Smooth muscle cell (in vitro differentiated cells): ENCODE measurements at regions not wholly inside any gene's neighbourhood (a gene's known extent, or its start where the extent isn't known, plus 50 kb on each side); places are given as distances from the start of the nearest gene placed in this dataset.
"Not testable (repeated sequence)": the region's sequence is repeated elsewhere in the genome, so short reads cannot be mapped to it uniquely, and the experiment has no call there.

ENCODE experiments used
- DNase-seq: peaks from one replicate; lab custom pipeline; 2025; ENCODE audit not compliant: unreplicated experiment; lab: John Stamatoyannopoulos, UW
- H2AFZ ChIP-seq: fragments of 200-600 bp; sonication (generic); 2 replicates; pipeline ENCODE4 v1.6.0; 2016; ENCODE audit warnings: antibody characterized with exemption, low read depth, mild to moderate bottlenecking
- H3F3A ChIP-seq: fragments of 200-600 bp; sonication (generic); 2 replicates; pipeline ENCODE4 v1.6.0; 2017; ENCODE audit warnings: antibody characterized with exemption, low read depth
- H3K27ac ChIP-seq: fragments of 200-600 bp; sonication (generic); 2 replicates; pipeline ENCODE4 v1.5.1; 2016; ENCODE audit warnings: low read depth, mild to moderate bottlenecking
- H3K27me3 ChIP-seq: fragments of 200-600 bp; sonication (generic); 2 replicates; pipeline ENCODE4 v1.6.1; 2016; ENCODE audit warnings: low read depth, mild to moderate bottlenecking
- H3K36me3 ChIP-seq: fragments of 200-600 bp; sonication (generic); 2 replicates; pipeline ENCODE4 v1.5.1; 2016; ENCODE audit warnings: low read depth
- H3K4me1 ChIP-seq: fragments of 200-600 bp; sonication (generic); 2 replicates; pipeline ENCODE4 v1.5.1; 2016; ENCODE audit warnings: low read depth
- H3K4me2 ChIP-seq: fragments of 200-600 bp; sonication (generic); 2 replicates; pipeline ENCODE4 v1.6.0; 2016; ENCODE audit warnings: mild to moderate bottlenecking
- H3K4me3 ChIP-seq: fragments of 200-600 bp; sonication (generic); 2 replicates; pipeline ENCODE4 v1.5.1; 2016; ENCODE audit warnings: mild to moderate bottlenecking
- H3K79me2 ChIP-seq: fragments of 200-600 bp; sonication (generic); 2 replicates; pipeline ENCODE4 v1.6.0; 2016; ENCODE audit warnings: low read depth, mild to moderate bottlenecking
- H3K9ac ChIP-seq: fragments of 200-600 bp; sonication (generic); 2 replicates; pipeline ENCODE4 v1.6.0; 2016; ENCODE audit warnings: low read depth
- H3K9me3 ChIP-seq: fragments of 200-600 bp; sonication (generic); replicated peaks from 2 replicates; pipeline ENCODE4 v1.5.1; 2016; ENCODE audit warnings: low read depth
- H4K20me1 ChIP-seq: fragments of 200-600 bp; sonication (generic); 2 replicates; pipeline ENCODE4 v1.6.0; 2016; ENCODE audit warnings: low read depth
- CTCF ChIP-seq: fragments of 200-600 bp; sonication (generic); IDR thresholded peaks from 2 replicates; pipeline ENCODE4 v1.5.1; 2017; ENCODE audit warnings: borderline replicate concordance, mild to moderate bottlenecking, antibody characterized with exemption; ENCODE audit not compliant: insufficient read depth, poor library complexity, severe bottlenecking
- WGBS: methylation state at CpG from one replicate; pipeline ENCODE4 v1.1.7; 2016; ENCODE audit warnings: low lambda C conversion rate; 5-methylcytosine and 5-hydroxymethylcytosine counted together

GRCh38 chr1:94757931-94758330 lies 62.2 kb upstream of the SLC44A3 start:
- 37% methylated on average over 7 of the region's 7 CpGs for WGBS
- no peak for DNase-seq
- Histone ChIP-seq H3K27ac (peak overlapping the region; percentile 94), H3K36me3 (no peaks in the 10 kb centered on the region), H3K4me3 (no peak overlapping the region), H3K27me3 (no peaks in the 10 kb centered on the region), H3K4me1 (peaks cover 18% of the 10 kb centered on the region), H3F3A (peaks cover 25% of the 10 kb centered on the region), H4K20me1 (no peaks in the 10 kb centered on the region), H3K4me2 (peak overlapping the region; percentile 20), H2AFZ (peak overlapping the region; percentile 40), H3K9me3 (no peaks in the 10 kb centered on the region), H3K9ac (peak overlapping the region; percentile 75), H3K79me2 (no peaks in the 10 kb centered on the region)
- no peak for TF ChIP-seq CTCF

DNA sequence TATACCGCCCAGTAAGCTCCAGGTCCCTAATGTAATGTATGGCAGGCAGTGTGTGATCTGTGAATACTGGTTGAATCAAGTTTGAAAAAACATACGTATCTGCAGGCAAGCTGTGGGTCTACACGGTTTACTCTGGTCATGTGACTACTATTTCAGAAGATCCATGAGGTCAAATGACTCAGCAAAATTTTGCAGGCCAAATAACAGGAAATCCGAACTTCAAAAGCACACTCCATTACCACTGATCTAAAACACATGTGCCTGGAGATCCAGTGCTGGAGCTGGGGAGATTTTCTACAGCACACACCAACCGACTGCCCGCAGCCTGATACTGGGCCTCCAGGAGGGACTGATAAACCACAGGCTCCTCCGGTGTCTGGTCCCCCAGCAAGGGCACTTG lies 64.5 kb upstream of the SLC44A3 start:
- no peaks in the 10 kb centered on the region for H3K79me2 ChIP-seq
- peak; percentile 32 for DNase-seq
- no peak for TF ChIP-seq CTCF
- H4K20me1 ChIP-seq: no peaks in the 10 kb centered on the region
- no peaks in the 10 kb centered on the region for H3K36me3 ChIP-seq
- no peak overlapping the region for H3K4me3 ChIP-seq
- peak overlapping the region; percentile 49 for H3K4me2 ChIP-seq
- no peaks in the 10 kb centered on the region for H3K27me3 ChIP-seq
- peak overlapping the region; percentile 87 for H3K27ac ChIP-seq
- H2AFZ ChIP-seq: no peak overlapping the region
- 17% methylated on average over 7 of the region's 7 CpGs for WGBS
- no peaks in the 10 kb centered on the region for H3K9me3 ChIP-seq
- H3K9ac ChIP-seq: no peak overlapping the region
- peaks cover 25% of the 10 kb centered on the region for H3F3A ChIP-seq
- peaks cover 18% of the 10 kb centered on the region for H3K4me1 ChIP-seq

DNA sequence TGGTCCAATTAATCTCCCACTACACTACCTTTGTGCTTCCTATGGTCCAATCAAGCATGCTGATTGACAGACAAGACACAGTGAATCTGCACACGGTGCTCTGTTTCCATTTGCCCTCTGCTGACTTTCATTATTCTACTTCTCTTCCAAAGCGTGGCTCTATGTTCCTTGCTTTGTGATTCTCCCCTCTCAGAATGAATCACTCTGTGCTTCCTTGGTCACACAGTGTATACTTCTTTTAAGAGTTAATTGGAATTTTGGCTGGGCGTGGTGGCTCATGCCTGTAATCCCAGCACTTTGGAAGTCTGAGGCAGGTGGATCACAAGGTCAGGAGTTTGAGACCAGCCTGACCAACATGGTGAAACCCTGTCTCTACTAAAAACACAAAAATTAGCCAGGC lies 65.1 kb upstream of the SLC44A3 start:
- 68% methylated on average over 3 of the region's 3 CpGs for WGBS
- not testable (repeated sequence) for H3K79me2 ChIP-seq, H4K20me1 ChIP-seq, H3K4me2 ChIP-seq, H3K36me3 ChIP-seq, H3K4me3 ChIP-seq, H2AFZ ChIP-seq, H3K27me3 ChIP-seq, H3K9me3 ChIP-seq, H3K9ac ChIP-seq, DNase-seq
- H3K27ac ChIP-seq: peak overlapping the region; percentile 87
- H3K4me1 ChIP-seq: peaks cover 18% of the 10 kb centered on the region
- H3F3A ChIP-seq: peaks cover 25% of the 10 kb centered on the region

GRCh38 chr1:94754570-94754969 lies 65.6 kb upstream of the SLC44A3 start:
- peaks cover 24% of the 10 kb centered on the region for H3F3A ChIP-seq
- 41% methylated on average over 4 of the region's 4 CpGs for WGBS
- peak overlapping the region; percentile 87 for H3K27ac ChIP-seq
- TF ChIP-seq CTCF: no peak
- H3K36me3 ChIP-seq: no peaks in the 10 kb centered on the region
- no peaks in the 10 kb centered on the region for H4K20me1 ChIP-seq
- no peak overlapping the region for H3K9ac ChIP-seq
- no peak for DNase-seq
- no peak overlapping the region for H3K4me3 ChIP-seq
- no peak overlapping the region for H2AFZ ChIP-seq
- no peaks in the 10 kb centered on the region for H3K79me2 ChIP-seq
- H3K4me2 ChIP-seq: peak overlapping the region; percentile 59
- no peaks in the 10 kb centered on the region for H3K9me3 ChIP-seq
- H3K27me3 ChIP-seq: no peaks in the 10 kb centered on the region
- peaks cover 18% of the 10 kb centered on the region for H3K4me1 ChIP-seq
